Mucosa of descending colon (tissue), 3 donors: ENCODE measurements at regions not wholly inside any gene's neighbourhood (a gene's known extent, or its start where the extent isn't known, plus 50 kb on each side); places are given as distances from the start of the nearest gene placed in this dataset.

Experiments
- ATAC-seq: fragments of 200-7000 bp; cut with Tn5 transposase; one replicate; pipeline ENCODE4 v1.9.1; 2020; ENCODE audit warnings: mild to moderate bottlenecking, moderate library complexity
- DNase-seq, 3 donors: peaks; one replicate each; pipeline ENCODE4 v3.0.0-alpha.2; 2020
- H3K36me3 ChIP-seq: fragments of 200-600 bp; one replicate; pipeline ENCODE4 v1.8.0; 2021; ENCODE audit warnings: low read depth, mild to moderate bottlenecking
- H3K4me1 ChIP-seq: fragments of 200-600 bp; one replicate; pipeline ENCODE4 v1.8.0; 2021; ENCODE audit warnings: low read depth, mild to moderate bottlenecking
- H3K4me3 ChIP-seq: fragments of 200-600 bp; one replicate; pipeline ENCODE4 v1.8.0; 2021; ENCODE audit warnings: mild to moderate bottlenecking
- H3K9me3 ChIP-seq: fragments of 200-600 bp; one replicate; pipeline ENCODE4 v1.8.0; 2021; ENCODE audit warnings: mild to moderate bottlenecking
- CTCF ChIP-seq: fragments of 200-600 bp; IDR thresholded peaks from one replicate; pipeline ENCODE4 v1.8.0; 2022; ENCODE audit warnings: antibody characterized with exemption, mild to moderate bottlenecking
- intact Hi-C, 2 donors: fragments of 100-400 bp; cut with DNase I in 1 of 2; cut with micrococcal nuclease in 1 of 2; formaldehyde crosslinking; loops; one replicate each; pipeline versions ENCODE4 v1.11.0 to v1.11.1; 2022; cut with DNase I, micrococcal nuclease
- donor health status: DM: no; HTN: no; CAD: no; lungs with moderate emphysema.
- donor health status: DM: no; HTN: no; CAD: no.
- donor health status: DM: no; HTN: yes; CAD: no.

- DNase-seq, result no peak
- Histone ChIP-seq H3K4me1 (no peaks in the 10 kb centered on the region), H3K36me3 (no peaks in the 10 kb centered on the region), H3K4me3 (no peak overlapping the region), H3K9me3 (no peaks in the 10 kb centered on the region)
- intact Hi-C loops, result no loop called here
- no peak for TF ChIP-seq CTCF
- no peak for ATAC-seq
Measured at GRCh38 chr5:105259581-105260217, 1697.1 kb upstream of the NUDT12 start.

- H3K4me3 ChIP-seq, result no peak overlapping the region
- no peak for TF ChIP-seq CTCF
- no peak for ATAC-seq
- no peaks in the 10 kb centered on the region for H3K4me1 ChIP-seq
- no peaks in the 10 kb centered on the region for H3K36me3 ChIP-seq
- intact Hi-C loops, result no loop called here
- H3K9me3 ChIP-seq, result no peaks in the 10 kb centered on the region
- no peak for DNase-seq
Measured at GRCh38 chr5:105238561-105238960, 1676.0 kb upstream of the NUDT12 start.

- no peak for TF ChIP-seq CTCF
- ATAC-seq, result no peak
Measured at GRCh38 chr5:105230516-105231157, 1668.0 kb upstream of the NUDT12 start.

GRCh38 chr5:105218018-105218417 lies 1655.4 kb upstream of the NUDT12 start:
- H3K9me3 ChIP-seq, result no peaks in the 10 kb centered on the region
- intact Hi-C loops, result no loop called here
- H3K36me3 ChIP-seq, result no peaks in the 10 kb centered on the region
- no peak overlapping the region for H3K4me3 ChIP-seq
- DNase-seq, result no peak
- no peak for TF ChIP-seq CTCF
- H3K4me1 ChIP-seq, result no peaks in the 10 kb centered on the region
- no peak for ATAC-seq

More at GRCh38 chr5:105230516-105231157, 1668.0 kb upstream of the NUDT12 start:
- Histone ChIP-seq H3K36me3 (no peaks in the 10 kb centered on the region), H3K9me3 (no peaks in the 10 kb centered on the region), H3K4me1 (no peaks in the 10 kb centered on the region), H3K4me3 (no peak overlapping the region)
- no peak for DNase-seq
- intact Hi-C loops, result no loop called here

GRCh38 chr5:105213078-105213477 lies 1650.5 kb upstream of the NUDT12 start:
- intact Hi-C loops, result no loop called here

More at GRCh38 chr5:105213078-105213477, 1650.5 kb upstream of the NUDT12 start:
- no peak for TF ChIP-seq CTCF
- Histone ChIP-seq H3K9me3 (no peaks in the 10 kb centered on the region), H3K4me3 (no peak overlapping the region), H3K4me1 (no peaks in the 10 kb centered on the region), H3K36me3 (no peaks in the 10 kb centered on the region)
- DNase-seq, result no peak
- no peak for ATAC-seq
